ENCODE measurements at regions not wholly inside any gene's neighbourhood (a gene's known extent, or its start where the extent isn't known, plus 50 kb on each side); places are given as distances from the start of the nearest gene placed in this dataset.

DNA sequence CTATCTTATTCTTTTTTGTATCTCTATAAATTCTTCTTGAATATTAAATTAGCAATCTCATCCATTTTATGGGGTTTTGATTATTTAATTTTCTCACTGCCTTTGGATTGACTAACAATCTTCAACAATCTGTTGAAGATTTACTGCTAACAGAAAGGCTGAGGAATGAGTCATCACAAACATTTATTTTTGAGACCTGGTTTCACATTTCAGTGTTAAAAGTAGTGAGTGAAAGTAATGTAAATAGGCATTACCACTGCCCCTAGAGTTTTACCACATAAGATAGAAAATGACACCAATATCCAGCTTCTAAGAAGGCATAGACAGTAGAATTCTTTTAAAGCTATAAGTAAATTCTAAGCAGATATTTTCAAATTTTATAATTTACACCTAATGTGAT, 472.8 kb downstream of the OLFM4 start:
- TF ChIP-seq, protein P1, sequence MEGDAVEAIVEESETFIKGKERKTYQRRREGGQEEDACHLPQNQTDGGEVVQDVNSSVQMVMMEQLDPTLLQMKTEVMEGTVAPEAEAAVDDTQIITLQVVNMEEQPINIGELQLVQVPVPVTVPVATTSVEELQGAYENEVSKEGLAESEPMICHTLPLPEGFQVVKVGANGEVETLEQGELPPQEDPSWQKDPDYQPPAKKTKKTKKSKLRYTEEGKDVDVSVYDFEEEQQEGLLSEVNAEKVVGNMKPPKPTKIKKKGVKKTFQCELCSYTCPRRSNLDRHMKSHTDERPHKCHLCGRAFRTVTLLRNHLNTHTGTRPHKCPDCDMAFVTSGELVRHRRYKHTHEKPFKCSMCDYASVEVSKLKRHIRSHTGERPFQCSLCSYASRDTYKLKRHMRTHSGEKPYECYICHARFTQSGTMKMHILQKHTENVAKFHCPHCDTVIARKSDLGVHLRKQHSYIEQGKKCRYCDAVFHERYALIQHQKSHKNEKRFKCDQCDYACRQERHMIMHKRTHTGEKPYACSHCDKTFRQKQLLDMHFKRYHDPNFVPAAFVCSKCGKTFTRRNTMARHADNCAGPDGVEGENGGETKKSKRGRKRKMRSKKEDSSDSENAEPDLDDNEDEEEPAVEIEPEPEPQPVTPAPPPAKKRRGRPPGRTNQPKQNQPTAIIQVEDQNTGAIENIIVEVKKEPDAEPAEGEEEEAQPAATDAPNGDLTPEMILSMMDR (IDR thresholded peaks at IDR 0.05; ENCODE audit: low read depth, low read length): no peak
- DNase-seq (ENCODE audit: low read depth in 2 of 2): no peak
- no peak overlapping the region for H3K4me3 ChIP-seq (replicated peaks in 1 of 2; ENCODE audit: low read depth in 2 of 2, low read length in 2 of 2)

DNA sequence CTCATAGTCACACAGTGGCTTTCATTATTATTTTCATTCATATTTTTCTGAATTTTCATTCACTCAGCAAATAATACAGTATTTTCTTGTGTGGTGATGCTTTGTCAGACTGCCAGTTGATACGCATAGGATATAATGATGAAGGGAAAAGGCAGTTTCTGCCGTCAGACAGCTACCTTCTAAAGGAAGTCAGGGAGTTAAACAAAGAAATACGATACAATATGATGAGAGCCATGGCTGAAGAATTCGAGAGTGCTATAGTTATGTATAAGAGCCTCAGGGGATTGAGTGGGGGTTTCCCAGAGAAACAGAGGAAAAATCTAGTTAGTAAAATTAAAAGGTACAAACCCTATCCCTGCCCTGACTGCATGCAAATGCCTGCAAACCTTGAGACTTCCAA, 479.1 kb downstream of the OLFM4 start:
- DNase-seq (ENCODE audit: low read depth in 2 of 2): no peak
- TF ChIP-seq, protein P1 (IDR thresholded peaks at IDR 0.05; ENCODE audit: low read depth, low read length): no peak

DNA sequence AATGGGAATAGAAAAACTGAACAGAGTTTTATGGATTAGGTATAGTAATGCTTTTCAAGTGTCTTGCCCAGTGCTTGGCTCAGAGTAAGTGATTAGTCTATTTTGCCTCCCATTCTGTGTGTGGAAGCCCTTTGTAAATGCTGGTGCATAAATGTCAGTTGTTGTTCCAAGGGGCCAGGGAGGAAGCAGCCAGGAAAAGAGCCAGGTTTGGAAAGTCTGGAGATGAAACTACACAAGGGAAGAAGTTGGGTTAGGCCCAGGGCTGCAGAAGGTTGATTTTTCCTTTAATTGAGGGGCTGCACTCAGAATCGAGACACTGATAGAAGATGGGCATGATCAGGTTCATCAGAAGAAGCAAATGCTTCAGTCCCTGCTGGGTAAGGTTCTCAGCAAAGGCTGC, 484.0 kb downstream of the OLFM4 start:
- TF ChIP-seq, protein P1 (IDR thresholded peaks at IDR 0.05; ENCODE audit: low read depth, low read length): no peak

More for the DNA sequence above, 479.1 kb downstream of the OLFM4 start:
- no peak overlapping the region for H3K4me3 ChIP-seq (replicated peaks in 1 of 2; ENCODE audit: low read depth in 2 of 2, low read length in 2 of 2)

DNA sequence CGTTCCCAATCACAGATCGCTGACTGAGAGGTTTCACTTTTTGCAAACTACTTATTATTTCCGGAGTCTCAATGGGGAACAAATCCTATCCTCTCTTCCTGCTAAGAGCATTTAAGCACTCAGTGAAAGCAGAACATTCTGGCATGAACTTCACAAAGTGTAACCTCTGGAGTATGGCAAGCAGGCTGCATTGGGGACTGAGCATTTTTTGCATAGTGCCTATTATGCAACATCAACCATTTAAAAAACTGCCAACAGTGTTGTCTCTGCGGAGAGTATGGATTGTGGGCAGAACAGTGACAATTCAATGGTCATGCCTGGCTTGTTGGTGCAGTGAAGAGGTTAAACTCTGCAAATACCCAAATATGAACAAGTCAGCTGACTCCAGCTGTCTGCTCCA, 484.6 kb downstream of the OLFM4 start:
- DNase-seq (ENCODE audit: low read depth in 2 of 2): no peak
- TF ChIP-seq, protein P1 (IDR thresholded peaks at IDR 0.05; ENCODE audit: low read depth, low read length): no peak
- H3K4me3 ChIP-seq (replicated peaks in 1 of 2; ENCODE audit: low read depth in 2 of 2, low read length in 2 of 2): no peak overlapping the region

More for the DNA sequence above, 484.0 kb downstream of the OLFM4 start:
- H3K4me3 ChIP-seq (replicated peaks in 1 of 2; ENCODE audit: low read depth in 2 of 2, low read length in 2 of 2): no peak overlapping the region
- DNase-seq (ENCODE audit: low read depth in 2 of 2): no peak

DNA sequence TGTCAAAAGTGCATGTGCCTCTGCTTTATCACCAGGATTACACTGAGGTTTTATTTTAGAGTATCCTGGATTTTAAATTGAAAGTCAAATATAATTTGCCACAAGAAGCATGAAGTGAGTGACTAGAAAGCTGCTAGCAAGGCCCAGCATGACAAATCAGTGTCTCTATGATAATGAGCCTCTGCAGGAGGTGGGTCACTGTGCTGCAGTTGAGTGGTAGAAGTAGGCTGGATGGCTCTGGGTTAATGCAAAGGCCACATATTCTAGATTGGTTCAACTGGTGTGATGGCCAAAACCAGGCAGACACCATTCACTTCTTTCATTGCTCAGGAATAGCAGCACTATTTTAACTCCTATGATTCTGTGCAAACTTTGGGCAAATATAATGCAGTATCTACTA, 491.5 kb downstream of the OLFM4 start:
- no peak overlapping the region for H3K4me3 ChIP-seq (replicated peaks in 1 of 2; ENCODE audit: low read depth in 2 of 2, low read length in 2 of 2)
- DNase-seq (ENCODE audit: low read depth in 2 of 2): no peak
- TF ChIP-seq, protein P1 (IDR thresholded peaks at IDR 0.05; ENCODE audit: low read depth, low read length): no peak

DNA sequence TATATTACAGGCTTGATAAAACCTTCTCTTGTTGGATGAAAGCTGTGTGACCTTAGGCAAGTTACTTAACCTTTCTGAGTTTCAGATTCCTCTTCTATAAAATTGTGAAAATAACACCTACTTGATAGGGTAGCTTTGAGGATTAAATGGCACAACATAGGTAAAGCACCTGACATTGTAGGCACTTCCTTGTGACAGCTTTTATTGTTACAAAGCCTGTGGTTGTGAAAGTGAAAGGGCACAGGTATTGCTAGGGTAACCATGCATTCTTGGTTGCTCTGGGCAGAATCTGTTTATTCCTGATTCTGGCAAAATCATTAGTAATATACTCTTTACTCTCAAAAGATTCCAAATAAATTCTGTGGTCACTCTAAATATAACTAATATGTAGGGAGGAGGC, 493.4 kb downstream of the OLFM4 start:
- TF ChIP-seq, protein P1 (IDR thresholded peaks at IDR 0.05; ENCODE audit: low read depth, low read length): no peak
- no peak for DNase-seq (ENCODE audit: low read depth in 2 of 2)
- no peak overlapping the region for H3K4me3 ChIP-seq (replicated peaks in 1 of 2; ENCODE audit: low read depth in 2 of 2, low read length in 2 of 2)

DNA sequence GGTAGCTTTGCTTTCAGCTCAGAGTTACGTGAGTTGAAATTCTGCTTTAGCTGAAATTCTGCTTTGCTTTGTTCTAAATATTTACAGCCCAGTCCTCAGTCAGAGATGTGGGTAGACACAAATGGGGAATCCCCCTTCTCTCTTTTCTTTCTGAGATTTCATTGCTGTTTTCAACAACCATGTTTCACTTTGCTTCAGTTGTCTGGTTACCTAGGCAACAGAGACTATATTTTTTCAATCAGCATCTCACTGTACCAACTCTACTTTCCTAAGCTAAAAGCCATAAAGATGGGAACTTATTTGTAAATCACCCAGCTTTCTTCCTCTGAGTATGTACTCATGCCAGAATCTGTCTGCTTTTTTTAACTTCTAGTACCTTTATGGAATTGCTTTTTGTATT, 509.0 kb downstream of the OLFM4 start:
- TF ChIP-seq, protein P1 (IDR thresholded peaks at IDR 0.05; ENCODE audit: low read depth, low read length): no peak
- no peak for DNase-seq (ENCODE audit: low read depth in 2 of 2)
- H3K4me3 ChIP-seq (replicated peaks in 1 of 2; ENCODE audit: low read depth in 2 of 2, low read length in 2 of 2): no peak overlapping the region
